OCI-LY3 (cell line): ENCODE measurements at regions not wholly inside any gene's neighbourhood (a gene's known extent, or its start where the extent isn't known, plus 50 kb on each side); places are given as distances from the start of the nearest gene placed in this dataset.
"Not testable (repeated sequence)": the region's sequence is repeated elsewhere in the genome, so short reads cannot be mapped to it uniquely, and the experiment has no call there.

Source experiments
- CTCF ChIP-seq: fragments of 200-600, 300-600 bp; sonication (generic); IDR thresholded peaks from 2 replicates; pipeline ENCODE4 v1.5.1; 2014; ENCODE audit warnings: antibody characterized with exemption, low read length, low read depth
- EZH2phosphoT487 ChIP-seq: fragments of 200-600 bp; shearing (Covaris generic); IDR thresholded peaks from 2 replicates; pipeline ENCODE4 v1.6.1; 2018; ENCODE audit warnings: antibody characterized with exemption, mixed run types, low read depth

GRCh38 chr9:62731015-62731414 is 1541.2 kb downstream of the SPATA31A7 start:
- not testable (repeated sequence) for TF ChIP-seq CTCF, EZH2phosphoT487
